Heart right ventricle (tissue), 16 donors: ENCODE measurements at regions not wholly inside any gene's neighbourhood (a gene's known extent, or its start where the extent isn't known, plus 50 kb on each side); places are given as distances from the start of the nearest gene placed in this dataset.

Source experiments
- ATAC-seq, 8 donors: fragments of 200-7000 bp; cut with Tn5 transposase; one replicate each; pipeline ENCODE4 v1.9.1; 2020; ENCODE audit warnings: mild to moderate bottlenecking in 8 of 8, moderate library complexity in 8 of 8, moderate number of reproducible peaks in 1 of 8
- DNase-seq, 2 donors: peaks; one replicate each; pipeline ENCODE4 v3.0.0-alpha.2; 2020
- H3K27ac ChIP-seq, 10 donors: fragments of 200-600 bp; sonication (generic) in 2 of 10; one replicate each; pipeline versions ENCODE4 v1.5.0 to v1.8.0; 2020 to 2022; ENCODE audit warnings: mild to moderate bottlenecking in 3 of 10
- H3K27me3 ChIP-seq, 7 donors: fragments of 200-600 bp; one replicate each; pipeline ENCODE4 v1.8.0; 2021 to 2022; ENCODE audit warnings: mild to moderate bottlenecking in 2 of 7
- H3K36me3 ChIP-seq, 9 donors: fragments of 200-600 bp; sonication (generic) in 1 of 9; one replicate each; pipeline versions ENCODE4 v1.5.0 to v1.8.0; 2020 to 2022; ENCODE audit warnings: mild to moderate bottlenecking in 2 of 9
- H3K4me1 ChIP-seq, 9 donors: fragments of 200-600 bp; sonication (generic) in 1 of 9; one replicate each; pipeline versions ENCODE4 v1.5.0 to v1.8.0; 2020 to 2022; ENCODE audit warnings: mild to moderate bottlenecking in 4 of 9
- H3K4me3 ChIP-seq, 10 donors: fragments of 200-600 bp; sonication (generic) in 2 of 10; one replicate each; pipeline versions ENCODE4 v1.5.0 to v1.8.0; 2020 to 2022; ENCODE audit warnings: mild to moderate bottlenecking in 7 of 10, moderate library complexity in 2 of 10
- H3K9me3 ChIP-seq, 11 donors: fragments of 200-600 bp in 10 of 11; sonication (generic) in 2 of 11; one replicate each; pipeline versions ENCODE4 v1.5.0 to v1.8.0; 2013 to 2022; ENCODE audit warnings: mild to moderate bottlenecking in 2 of 11, control low read depth in 1 of 11, moderate library complexity in 1 of 11
- WGBS, 2 donors: extraction: QIAGEN DNeasy Blood & Tissue Kit; methylation state at CpG; one replicate each; pipeline ENCODE4 v1.1.7; 2013; ENCODE audit warnings: inconsistent platforms in 1 of 2; 5-methylcytosine and 5-hydroxymethylcytosine counted together
- intact Hi-C, 10 donors: fragments of 100-400 bp; cut with DNase I; formaldehyde crosslinking; loops; one replicate each; pipeline versions ENCODE4 v1.11.1 to v1.14.2; 2022
- TF ChIP-seq, protein P1 (sequence below), 9 donors: fragments of 200-600 bp; sonication (generic) in 2 of 9; IDR thresholded peaks; one replicate each; pipeline versions ENCODE4 v1.5.0 to v1.8.0; 2021 to 2022; ENCODE audit warnings: antibody characterized with exemption in 9 of 9, mild to moderate bottlenecking in 5 of 9, moderate library complexity in 1 of 9
- donor health status: Arrhythmogenic right ventricular cardiomyopathy.
- donor health status: ischemic (EF 13 %, LVEDD 7.1; RV severe dilation, severe dysfunction).
- donor health status: healthy with polysubstance abuse.
- donor health status: DM: no; HTN: yes; CAD: no.
- donor health status: DM: no; HTN: no; CAD: no.
- donor health status: ischemic (EF 25% LVEDD 6.9; RV normal size, moderate dysfunction).
- donor health status: ischemic (EF 25% LVEDD 5.7; RV mildly dilated, moderate dysfunction).
- donor health status: healthy.
- donor health status: DM: yes; HTN: yes; CAD: no.
- donor health status: Ischemic cardiomyopathy.
- donor health status: ischemic (EF 35%, LVEDD 5.7; RV mildly dilated, moderate dysfunction).
- donor health status: nonischemic (EF 11% LVEDD 7.7; RV severe dilation, severe dysfunction).
- donor health status: DM: yes; HTN: yes; CAD: no.
- donor health status: PGD.
- donor health status: ischemic (EF 29% LVEDD 5.4; RV normal size, mild dysfunction).
- donor health status: nonischemic (EF 23%, LVEDD 6.1; RV moderate dilation, normal function).

DNA sequence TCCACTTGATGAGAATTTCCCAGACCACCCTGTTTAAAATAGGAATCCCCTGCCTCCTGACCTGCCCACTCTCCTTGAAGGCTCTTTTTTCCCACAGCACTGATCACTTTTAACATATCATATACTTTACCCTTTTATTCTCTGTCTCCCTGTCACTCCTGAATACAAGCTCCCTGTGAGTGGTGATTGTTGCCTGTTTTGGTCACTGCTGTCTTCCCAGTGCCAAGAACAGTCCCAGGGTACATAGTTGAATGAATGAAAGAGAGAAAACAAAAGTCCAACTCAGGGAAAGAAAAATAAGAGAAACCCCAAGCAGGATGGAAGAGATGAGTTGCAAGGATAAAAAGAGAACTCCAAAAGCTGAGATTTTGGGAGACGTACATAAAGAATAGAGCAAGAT lies 500.3 kb upstream of the LMCD1 start:
- WGBS, 2 donors = 24 to 36% methylated on average over 1 of the region's 1 CpG

DNA sequence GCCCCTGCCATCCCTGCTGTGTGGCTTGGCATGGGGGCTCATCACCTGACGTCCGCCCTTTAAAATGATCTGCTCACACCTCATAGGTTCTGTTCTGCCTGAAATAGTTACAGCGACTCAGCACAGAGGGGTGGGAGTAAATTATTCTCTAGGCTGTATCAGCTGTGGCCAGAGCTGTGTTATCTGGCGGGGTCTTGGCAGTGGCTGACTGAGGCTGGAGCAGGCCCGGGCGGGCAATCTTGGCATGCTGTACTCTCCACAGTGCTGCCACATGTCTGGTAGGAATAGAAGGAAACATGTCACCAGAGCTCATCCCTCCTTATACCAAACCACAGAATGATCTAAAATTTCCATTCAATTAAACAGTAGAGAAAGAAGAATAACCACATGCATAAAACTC lies 499.9 kb upstream of the LMCD1 start:
- peak; percentile 19 to 26 for DNase-seq

More for the DNA sequence above, 500.3 kb upstream of the LMCD1 start:
- Histone ChIP-seq H3K27ac (peak overlapping the region in 1 of 10 donors; percentile 0), H3K36me3 (no peaks in the 10 kb centered on the region), H3K27me3 (no peaks in the 10 kb centered on the region), H3K9me3 (no peaks in the 10 kb centered on the region), H3K4me1 (peaks cover 0 to 14% (median 0%) of the 10 kb centered on the region in 9 donors), H3K4me3 (no peak overlapping the region)
- intact Hi-C loops = no loop called here
- no peak for DNase-seq
- TF ChIP-seq, protein P1, sequence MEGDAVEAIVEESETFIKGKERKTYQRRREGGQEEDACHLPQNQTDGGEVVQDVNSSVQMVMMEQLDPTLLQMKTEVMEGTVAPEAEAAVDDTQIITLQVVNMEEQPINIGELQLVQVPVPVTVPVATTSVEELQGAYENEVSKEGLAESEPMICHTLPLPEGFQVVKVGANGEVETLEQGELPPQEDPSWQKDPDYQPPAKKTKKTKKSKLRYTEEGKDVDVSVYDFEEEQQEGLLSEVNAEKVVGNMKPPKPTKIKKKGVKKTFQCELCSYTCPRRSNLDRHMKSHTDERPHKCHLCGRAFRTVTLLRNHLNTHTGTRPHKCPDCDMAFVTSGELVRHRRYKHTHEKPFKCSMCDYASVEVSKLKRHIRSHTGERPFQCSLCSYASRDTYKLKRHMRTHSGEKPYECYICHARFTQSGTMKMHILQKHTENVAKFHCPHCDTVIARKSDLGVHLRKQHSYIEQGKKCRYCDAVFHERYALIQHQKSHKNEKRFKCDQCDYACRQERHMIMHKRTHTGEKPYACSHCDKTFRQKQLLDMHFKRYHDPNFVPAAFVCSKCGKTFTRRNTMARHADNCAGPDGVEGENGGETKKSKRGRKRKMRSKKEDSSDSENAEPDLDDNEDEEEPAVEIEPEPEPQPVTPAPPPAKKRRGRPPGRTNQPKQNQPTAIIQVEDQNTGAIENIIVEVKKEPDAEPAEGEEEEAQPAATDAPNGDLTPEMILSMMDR (IDR thresholded peaks at IDR 0.05) = no peak
- peak in 6 of 8 donors; percentile 19 to 84 (median 54) for ATAC-seq

DNA sequence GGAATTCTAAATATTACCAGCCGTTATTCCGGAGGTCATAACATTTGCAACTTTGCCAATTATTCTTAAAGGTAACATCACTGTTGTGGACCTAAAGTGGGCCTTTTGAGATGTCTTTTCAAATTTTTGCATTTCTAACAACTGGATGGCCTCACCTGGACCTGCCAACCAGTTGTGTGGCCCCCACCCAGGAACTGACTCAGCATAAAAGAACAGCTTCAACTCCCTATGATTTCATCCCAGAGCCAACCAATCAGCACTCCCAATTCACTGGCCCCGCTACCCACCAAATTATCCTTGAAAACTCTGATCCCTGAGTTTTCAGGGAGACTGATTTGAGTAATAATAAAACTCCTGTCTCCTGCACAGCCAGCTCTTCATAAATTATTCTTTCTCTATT lies 489.7 kb upstream of the LMCD1 start:
- DNase-seq (no peak), ATAC-seq (no peak)
- WGBS, 2 donors = 84% methylated on average over 3 of the region's 3 CpGs
- no peaks in the 10 kb centered on the region for H3K36me3 ChIP-seq
- intact Hi-C loops = no loop called here
- H3K4me3 ChIP-seq = no peak overlapping the region
- H3K4me1 ChIP-seq = no peaks in the 10 kb centered on the region
- TF ChIP-seq, protein P1 (IDR thresholded peaks at IDR 0.05) = no peak
- no peaks in the 10 kb centered on the region for H3K27me3 ChIP-seq
- H3K27ac ChIP-seq = no peak overlapping the region
- peaks cover 0 to 12% (median 0%) of the 10 kb centered on the region in 11 donors for H3K9me3 ChIP-seq

More for the DNA sequence above, 499.9 kb upstream of the LMCD1 start:
- intact Hi-C loops = no loop called here
- ATAC-seq = peak; percentile 55 to 97 (median 89)
- Histone ChIP-seq H3K9me3 (no peaks in the 10 kb centered on the region), H3K4me1 (peaks cover 0 to 14% (median 0%) of the 10 kb centered on the region in 9 donors), H3K27me3 (no peaks in the 10 kb centered on the region), H3K4me3 (no peak overlapping the region), H3K36me3 (no peaks in the 10 kb centered on the region), H3K27ac (peak overlapping the region in 1 of 10 donors; percentile 0)
- TF ChIP-seq, protein P1 (IDR thresholded peaks at IDR 0.05) = no peak
- WGBS, 2 donors = 33 to 40% methylated on average over 6 of the region's 6 CpGs

DNA sequence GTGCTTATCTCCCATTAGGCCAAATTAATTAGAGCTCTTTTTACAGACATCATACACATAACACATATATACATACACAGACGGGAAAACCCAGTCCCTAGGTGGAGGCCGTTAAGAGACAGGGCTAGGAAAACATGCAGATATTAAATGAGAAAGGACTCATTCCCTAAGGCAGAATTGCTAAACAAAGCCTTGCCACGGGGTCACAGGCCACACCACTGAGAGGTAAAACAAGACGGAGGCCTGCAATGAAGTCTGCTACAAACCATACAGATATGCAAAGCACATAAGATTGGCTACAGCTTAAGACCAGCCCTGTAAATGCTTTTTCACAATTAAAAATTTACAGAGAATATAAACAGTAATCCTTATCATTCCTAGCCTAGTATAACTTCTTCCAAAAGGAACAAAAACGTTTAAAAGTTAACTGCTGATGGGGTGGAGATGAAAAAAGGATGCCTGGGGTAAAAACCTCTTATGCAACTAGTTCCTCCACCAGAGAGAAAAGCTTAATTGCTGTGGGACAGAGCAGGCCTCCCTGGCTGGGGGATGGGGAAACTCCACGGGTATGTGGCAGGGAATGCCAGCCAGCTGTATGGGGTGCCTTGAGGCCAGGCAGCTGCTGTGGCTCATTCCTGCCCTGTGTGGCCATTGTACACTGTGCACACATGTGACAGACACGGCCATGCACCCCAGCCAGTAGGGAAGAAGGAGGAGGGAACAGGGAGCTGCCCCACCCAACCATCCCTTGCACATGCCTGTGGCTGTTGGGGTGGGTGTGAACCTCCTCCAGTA lies 481.4 kb upstream of the LMCD1 start:
- TF ChIP-seq, protein P1 (IDR thresholded peaks at IDR 0.05) = no peak
- whole genome bisulfite sequencing, 2 donors = 57 to 66% methylated on average over 7 of the region's 7 CpGs
- Histone ChIP-seq H3K4me3 (no peak overlapping the region), H3K4me1 (no peaks in the 10 kb centered on the region), H3K27ac (no peak overlapping the region), H3K27me3 (no peaks in the 10 kb centered on the region), H3K9me3 (peaks cover 0 to 51% (median 14%) of the 10 kb centered on the region in 11 donors), H3K36me3 (no peaks in the 10 kb centered on the region)
- intact Hi-C loops = no loop called here
- DNase-seq (no peak), ATAC-seq (no peak)
